ENCODE measurements at regions not wholly inside any gene's neighbourhood (a gene's known extent, or its start where the extent isn't known, plus 50 kb on each side); places are given as distances from the start of the nearest gene placed in this dataset.
"Not testable (repeated sequence)": the region's sequence is repeated elsewhere in the genome, so short reads cannot be mapped to it uniquely, and the experiment has no call there.

DNA sequence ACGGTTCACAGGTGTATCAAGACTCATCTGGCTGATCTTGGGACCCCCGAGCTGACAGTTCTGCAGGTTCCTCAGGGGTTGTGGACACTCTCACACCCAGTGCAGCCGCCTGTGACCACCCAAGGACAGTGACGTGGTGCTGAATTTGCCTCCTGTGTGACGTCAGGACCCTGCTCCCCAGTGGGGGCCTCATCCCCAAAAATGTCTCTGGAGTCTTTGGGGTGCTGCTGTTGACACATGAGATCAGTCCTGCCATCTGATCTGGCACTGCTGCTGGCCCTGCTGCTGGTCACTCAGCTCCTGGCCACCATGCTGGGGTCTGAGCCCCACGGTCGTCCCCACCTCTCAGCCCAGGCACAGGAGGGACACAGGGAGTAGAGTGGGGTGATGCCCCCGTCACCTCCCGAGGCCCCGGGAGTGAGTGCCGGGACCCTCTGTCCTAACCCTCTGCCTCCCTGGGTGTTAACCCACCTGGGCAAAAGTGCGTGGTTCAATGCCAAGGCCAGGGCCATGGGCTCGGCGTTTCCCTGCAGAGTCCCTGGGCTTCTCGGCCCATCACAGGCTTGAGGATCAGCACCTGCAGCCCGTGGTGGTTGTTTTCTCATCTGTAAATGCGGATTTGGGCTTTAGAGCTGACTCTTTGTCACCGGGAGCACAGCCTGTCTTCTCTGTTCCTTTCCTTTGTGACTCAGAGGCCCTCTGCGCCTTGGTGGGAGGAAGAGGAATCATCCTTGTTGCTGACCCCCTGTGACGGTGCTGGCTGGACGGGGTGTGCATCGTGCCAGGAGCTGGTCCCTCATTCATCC lies 366.0 kb upstream of the SFSWAP start:
- TF ChIP-seq POLR2AphosphoS5 (IDR thresholded peaks at IDR 0.05; ENCODE audit: low read depth, low read length); TAF1 (IDR thresholded peaks at IDR 0.05; ENCODE audit: borderline replicate concordance, low read depth, low read length): not testable (repeated sequence)

All from GM12892 (cell line).